Heart right ventricle (tissue), 16 donors: ENCODE measurements at regions not wholly inside any gene's neighbourhood (a gene's known extent, or its start where the extent isn't known, plus 50 kb on each side); places are given as distances from the start of the nearest gene placed in this dataset.
A peak's percentile ranks its signal among the peaks of the same experiment; 100 is the strongest.

ENCODE experiments used
- ATAC-seq, 8 donors: fragments of 200-7000 bp; cut with Tn5 transposase; one replicate each; pipeline ENCODE4 v1.9.1; 2020; ENCODE audit warnings: mild to moderate bottlenecking in 8 of 8, moderate library complexity in 8 of 8, moderate number of reproducible peaks in 1 of 8
- DNase-seq, 2 donors: peaks; one replicate each; pipeline ENCODE4 v3.0.0-alpha.2; 2020
- H3K27ac ChIP-seq, 10 donors: fragments of 200-600 bp; sonication (generic) in 2 of 10; one replicate each; pipeline versions ENCODE4 v1.5.0 to v1.8.0; 2020 to 2022; ENCODE audit warnings: mild to moderate bottlenecking in 3 of 10
- H3K27me3 ChIP-seq, 7 donors: fragments of 200-600 bp; one replicate each; pipeline ENCODE4 v1.8.0; 2021 to 2022; ENCODE audit warnings: mild to moderate bottlenecking in 2 of 7
- H3K36me3 ChIP-seq, 9 donors: fragments of 200-600 bp; sonication (generic) in 1 of 9; one replicate each; pipeline versions ENCODE4 v1.5.0 to v1.8.0; 2020 to 2022; ENCODE audit warnings: mild to moderate bottlenecking in 2 of 9
- H3K4me1 ChIP-seq, 9 donors: fragments of 200-600 bp; sonication (generic) in 1 of 9; one replicate each; pipeline versions ENCODE4 v1.5.0 to v1.8.0; 2020 to 2022; ENCODE audit warnings: mild to moderate bottlenecking in 4 of 9
- H3K4me3 ChIP-seq, 10 donors: fragments of 200-600 bp; sonication (generic) in 2 of 10; one replicate each; pipeline versions ENCODE4 v1.5.0 to v1.8.0; 2020 to 2022; ENCODE audit warnings: mild to moderate bottlenecking in 7 of 10, moderate library complexity in 2 of 10
- H3K9me3 ChIP-seq, 11 donors: fragments of 200-600 bp in 10 of 11; sonication (generic) in 2 of 11; one replicate each; pipeline versions ENCODE4 v1.5.0 to v1.8.0; 2013 to 2022; ENCODE audit warnings: mild to moderate bottlenecking in 2 of 11, control low read depth in 1 of 11, moderate library complexity in 1 of 11
- CTCF ChIP-seq, 9 donors: fragments of 200-600 bp; sonication (generic) in 2 of 9; IDR thresholded peaks; one replicate each; pipeline versions ENCODE4 v1.5.0 to v1.8.0; 2021 to 2022; ENCODE audit warnings: antibody characterized with exemption in 9 of 9, mild to moderate bottlenecking in 5 of 9, moderate library complexity in 1 of 9
- WGBS, 2 donors: extraction: QIAGEN DNeasy Blood & Tissue Kit; methylation state at CpG; one replicate each; pipeline ENCODE4 v1.1.7; 2013; ENCODE audit warnings: inconsistent platforms in 1 of 2; 5-methylcytosine and 5-hydroxymethylcytosine counted together
- intact Hi-C, 10 donors: fragments of 100-400 bp; cut with DNase I; formaldehyde crosslinking; loops; one replicate each; pipeline versions ENCODE4 v1.11.1 to v1.14.2; 2022
- donor health status: Arrhythmogenic right ventricular cardiomyopathy.
- donor health status: ischemic (EF 13 %, LVEDD 7.1; RV severe dilation, severe dysfunction).
- donor health status: healthy with polysubstance abuse.
- donor health status: DM: no; HTN: yes; CAD: no.
- donor health status: DM: no; HTN: no; CAD: no.
- donor health status: ischemic (EF 25% LVEDD 6.9; RV normal size, moderate dysfunction).
- donor health status: ischemic (EF 25% LVEDD 5.7; RV mildly dilated, moderate dysfunction).
- donor health status: healthy.
- donor health status: DM: yes; HTN: yes; CAD: no.
- donor health status: Ischemic cardiomyopathy.
- donor health status: ischemic (EF 35%, LVEDD 5.7; RV mildly dilated, moderate dysfunction).
- donor health status: nonischemic (EF 11% LVEDD 7.7; RV severe dilation, severe dysfunction).
- donor health status: DM: yes; HTN: yes; CAD: no.
- donor health status: PGD.
- donor health status: ischemic (EF 29% LVEDD 5.4; RV normal size, mild dysfunction).
- donor health status: nonischemic (EF 23%, LVEDD 6.1; RV moderate dilation, normal function).

DNA sequence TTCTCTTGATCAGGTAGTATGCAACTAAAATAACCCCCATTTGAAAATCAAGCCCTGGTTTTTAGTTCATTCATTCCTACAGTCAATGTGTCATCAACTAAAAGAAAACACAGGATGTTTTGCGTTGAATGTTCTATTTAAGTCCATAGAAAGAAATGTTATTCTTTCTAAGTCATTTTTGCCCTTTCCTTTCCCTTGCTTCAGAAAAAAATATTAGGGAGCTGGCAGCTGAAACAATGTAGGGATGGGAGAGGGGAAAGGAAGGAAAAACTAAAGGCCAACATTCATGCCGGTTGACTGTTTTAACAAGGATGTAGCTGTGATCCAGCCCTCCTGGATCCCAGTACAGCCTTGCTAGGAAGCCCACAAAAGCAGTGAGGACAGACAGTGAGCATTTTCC is 155.1 kb downstream of the BTG1 start:
- Histone ChIP-seq H3K9me3 (no peaks in the 10 kb centered on the region), H3K36me3 (no peaks in the 10 kb centered on the region), H3K4me3 (no peak overlapping the region), H3K4me1 (peaks cover 0 to 68% (median 45%) of the 10 kb centered on the region in 9 donors), H3K27ac (peak overlapping the region in 2 of 10 donors; percentile 45 to 55), H3K27me3 (no peaks in the 10 kb centered on the region)
- WGBS, 2 donors = 42 to 57% methylated on average over 2 of the region's 2 CpGs
- DNase-seq = no peak
- TF ChIP-seq CTCF (IDR thresholded peaks at IDR 0.05) = no peak
- peak in 4 of 8 donors; percentile 35 to 59 (median 42) for ATAC-seq
- intact Hi-C loops = loop anchor here in 2 of 10 donors (5.0 to 10.0 kb wide), 2 partner anchors 137 to 584 kb away; no protein-coding TSS in a partner anchor

DNA sequence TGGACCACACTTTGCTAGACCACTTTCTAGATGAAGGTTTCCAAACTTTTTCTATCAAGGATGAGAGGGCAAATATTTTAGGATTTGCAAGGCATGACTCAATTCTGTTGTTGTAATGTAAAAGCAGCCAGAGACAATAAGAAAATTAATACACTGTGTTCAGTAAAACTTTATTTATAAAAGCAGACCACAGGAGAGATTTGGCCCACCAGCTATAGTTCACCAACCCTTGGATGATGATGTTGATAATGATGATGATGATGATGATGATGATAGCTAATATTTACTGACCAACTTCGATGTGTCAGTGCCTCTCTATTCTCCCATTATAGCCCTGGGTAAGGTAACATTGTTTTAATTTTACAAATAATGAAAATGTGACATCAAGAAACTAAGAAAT is 156.5 kb downstream of the BTG1 start:
- no peaks in the 10 kb centered on the region for H3K9me3 ChIP-seq
- TF ChIP-seq CTCF (IDR thresholded peaks at IDR 0.05) = no peak
- H3K4me3 ChIP-seq = no peak overlapping the region
- intact Hi-C loops = loop anchor here in 4 of 10 donors (5.0 to 10.0 kb wide), 4 partner anchors 146 to 586 kb away; partner anchors contain the start of gene BTG1 (in 1 of the 4)
- WGBS, 2 donors = 91 to 97% methylated on average over 1 of the region's 1 CpG
- H3K4me1 ChIP-seq = peaks cover 0 to 74% (median 54%) of the 10 kb centered on the region in 9 donors
- H3K36me3 ChIP-seq = no peaks in the 10 kb centered on the region
- peak overlapping the region in 2 of 10 donors; percentile 26 to 41 for H3K27ac ChIP-seq
- ATAC-seq (no peak), DNase-seq (no peak)
- no peaks in the 10 kb centered on the region for H3K27me3 ChIP-seq

GRCh38 chr12:91988086-91988923 is 157.3 kb downstream of the BTG1 start:
- peaks cover 0 to 75% (median 55%) of the 10 kb centered on the region in 9 donors for H3K4me1 ChIP-seq
- 55 to 66% methylated on average over 7 of the region's 7 CpGs for WGBS, 2 donors
- H3K27me3 ChIP-seq = no peaks in the 10 kb centered on the region
- H3K9me3 ChIP-seq = no peaks in the 10 kb centered on the region
- intact Hi-C loops = loop anchor here in 4 of 10 donors (5.0 to 10.0 kb wide), 4 partner anchors 146 to 586 kb away; partner anchors contain the start of gene BTG1 (in 1 of the 4)
- H3K27ac ChIP-seq = peak overlapping the region in 3 of 10 donors; percentile 26 to 41 (median 29)
- no peak overlapping the region for H3K4me3 ChIP-seq
- DNase-seq = peak in 1 of 2 donors; percentile 15
- H3K36me3 ChIP-seq = no peaks in the 10 kb centered on the region
- no peak for TF ChIP-seq CTCF (IDR thresholded peaks at IDR 0.05)
- ATAC-seq = peak in 7 of 8 donors; percentile 35 to 56 (median 50)

DNA sequence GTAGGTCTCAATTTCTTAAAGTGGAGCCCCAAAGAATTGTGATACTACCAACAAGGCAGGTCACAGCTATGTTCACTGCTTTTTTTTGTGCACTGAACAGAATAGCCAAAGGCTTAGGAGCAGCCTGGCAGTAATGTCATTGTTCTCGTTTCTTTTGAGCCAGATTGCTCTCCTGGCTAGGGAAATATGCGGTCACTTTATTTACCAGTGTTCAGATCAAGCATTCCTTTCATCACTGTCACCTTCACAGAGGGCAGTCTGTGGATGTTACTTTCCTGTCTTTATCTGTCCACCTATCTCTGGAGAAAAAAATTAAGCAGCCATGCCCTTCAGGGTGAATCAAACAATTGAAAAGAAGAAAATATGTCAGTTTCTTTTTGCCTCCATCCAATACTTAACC is 159.6 kb downstream of the BTG1 start:
- WGBS, 2 donors = 12 to 30% methylated on average over 2 of the region's 2 CpGs
- Histone ChIP-seq H3K36me3 (no peaks in the 10 kb centered on the region), H3K9me3 (peaks cover 0 to 4% (median 0%) of the 10 kb centered on the region in 11 donors), H3K27me3 (no peaks in the 10 kb centered on the region), H3K4me1 (peaks cover 0 to 75% (median 48%) of the 10 kb centered on the region in 9 donors), H3K27ac (peak overlapping the region in 5 of 10 donors; percentile 31 to 64 (median 39)), H3K4me3 (no peak overlapping the region)
- TF ChIP-seq CTCF (IDR thresholded peaks at IDR 0.05) = no peak
- ATAC-seq = peak in 4 of 8 donors; percentile 33 to 62 (median 44)
- no peak for DNase-seq
- intact Hi-C loops = loop anchor here in 4 of 10 donors (5.0 to 10.0 kb wide), 4 partner anchors 149 to 589 kb away; partner anchors contain the start of gene BTG1 (in 1 of the 4)
